Tibial nerve (tissue), 4 donors: ENCODE measurements at regions not wholly inside any gene's neighbourhood (a gene's known extent, or its start where the extent isn't known, plus 50 kb on each side); places are given as distances from the start of the nearest gene placed in this dataset.
"Not testable (repeated sequence)": the region's sequence is repeated elsewhere in the genome, so short reads cannot be mapped to it uniquely, and the experiment has no call there.

Source experiments
- DNase-seq, 2 donors: peaks; one replicate each; pipeline ENCODE4 v3.0.0-alpha.2; 2019; ENCODE audit warnings: low spot score in 2 of 2
- H3K27ac ChIP-seq, 4 donors: fragments of 200-600 bp; sonication (generic) in 3 of 4; one replicate each; pipeline ENCODE4 v1.5.1; 2017 to 2019; ENCODE audit warnings: mild to moderate bottlenecking in 1 of 4
- H3K27me3 ChIP-seq, 2 donors: fragments of 200-600 bp; sonication (generic) in 1 of 2; one replicate each; pipeline versions ENCODE4 v1.5.1 to v1.6.0; 2017 to 2019
- H3K36me3 ChIP-seq, 3 donors: fragments of 200-600 bp; sonication (generic); one replicate each; pipeline ENCODE4 v1.5.1; 2018 to 2019
- H3K4me1 ChIP-seq, 4 donors: fragments of 200-600 bp; sonication (generic) in 3 of 4; one replicate each; pipeline ENCODE4 v1.5.1; 2017 to 2019
- H3K4me3 ChIP-seq, 4 donors: fragments of 200-600 bp; sonication (generic) in 3 of 4; one replicate each; pipeline ENCODE4 v1.5.1; 2017 to 2019; ENCODE audit warnings: mild to moderate bottlenecking in 1 of 4, moderate library complexity in 1 of 4
- H3K9me3 ChIP-seq, 4 donors: fragments of 200-600 bp; sonication (generic) in 3 of 4; one replicate each; pipeline ENCODE4 v1.5.1; 2017 to 2019
- EP300 ChIP-seq, 2 donors: sonication (generic); formaldehyde crosslinking; IDR thresholded peaks; one replicate each; pipeline ENCODE4 v1.6.1; 2017; ENCODE audit warnings: antibody characterized with exemption in 2 of 2, mild to moderate bottlenecking in 1 of 2
- POLR2A ChIP-seq, 2 donors: fragments of 450-650 bp; IDR thresholded peaks; one replicate each; pipeline ENCODE4 v1.6.1; 2017; ENCODE audit warnings: antibody characterized with exemption in 2 of 2, mild to moderate bottlenecking in 2 of 2, moderate library complexity in 2 of 2
- WGBS, 2 donors: methylation state at CpG; one replicate each; pipeline ENCODE4 v1.1.5; 2018; 5-methylcytosine and 5-hydroxymethylcytosine counted together
- TF ChIP-seq, protein P1 (sequence below), 5 experiments: fragments of 200-600 bp in 3 of 5; fragments of 450-650 bp in 2 of 5; sonication (generic) in 3 of 5; IDR thresholded peaks; one replicate each; pipeline ENCODE4 v1.5.1; 2016 to 2019; ENCODE audit warnings: antibody characterized with exemption in 5 of 5, mild to moderate bottlenecking in 3 of 5, moderate library complexity in 2 of 5

- no peak overlapping the region for H3K27ac ChIP-seq
- H3K27me3 ChIP-seq: no peaks in the 10 kb centered on the region
- no peaks in the 10 kb centered on the region for H3K36me3 ChIP-seq
- peaks cover 0 to 5% (median 0%) of the 10 kb centered on the region in 4 donors for H3K4me1 ChIP-seq
- no peak for DNase-seq
- 84 to 93% methylated on average over 1 of the region's 1 CpG for WGBS, 2 donors
- no peak overlapping the region for H3K4me3 ChIP-seq
- H3K9me3 ChIP-seq: peaks cover 0 to 7% (median 2%) of the 10 kb centered on the region in 4 donors
- TF ChIP-seq, protein P1, sequence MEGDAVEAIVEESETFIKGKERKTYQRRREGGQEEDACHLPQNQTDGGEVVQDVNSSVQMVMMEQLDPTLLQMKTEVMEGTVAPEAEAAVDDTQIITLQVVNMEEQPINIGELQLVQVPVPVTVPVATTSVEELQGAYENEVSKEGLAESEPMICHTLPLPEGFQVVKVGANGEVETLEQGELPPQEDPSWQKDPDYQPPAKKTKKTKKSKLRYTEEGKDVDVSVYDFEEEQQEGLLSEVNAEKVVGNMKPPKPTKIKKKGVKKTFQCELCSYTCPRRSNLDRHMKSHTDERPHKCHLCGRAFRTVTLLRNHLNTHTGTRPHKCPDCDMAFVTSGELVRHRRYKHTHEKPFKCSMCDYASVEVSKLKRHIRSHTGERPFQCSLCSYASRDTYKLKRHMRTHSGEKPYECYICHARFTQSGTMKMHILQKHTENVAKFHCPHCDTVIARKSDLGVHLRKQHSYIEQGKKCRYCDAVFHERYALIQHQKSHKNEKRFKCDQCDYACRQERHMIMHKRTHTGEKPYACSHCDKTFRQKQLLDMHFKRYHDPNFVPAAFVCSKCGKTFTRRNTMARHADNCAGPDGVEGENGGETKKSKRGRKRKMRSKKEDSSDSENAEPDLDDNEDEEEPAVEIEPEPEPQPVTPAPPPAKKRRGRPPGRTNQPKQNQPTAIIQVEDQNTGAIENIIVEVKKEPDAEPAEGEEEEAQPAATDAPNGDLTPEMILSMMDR (IDR thresholded peaks at IDR 0.05): no peak
- TF ChIP-seq POLR2A (IDR thresholded peaks at IDR 0.05): no peak
- TF ChIP-seq EP300 (IDR thresholded peaks at IDR 0.05): no peak
Observed at GRCh38 chr5:10891193-10891592, 130.2 kb upstream of the DAP start.

GRCh38 chr5:10886497-10886896, 125.5 kb upstream of the DAP start:
- Histone ChIP-seq H3K27ac (no peak overlapping the region), H3K4me3 (no peak overlapping the region), H3K9me3 (peaks cover 0 to 7% (median 2%) of the 10 kb centered on the region in 4 donors), H3K4me1 (no peaks in the 10 kb centered on the region), H3K36me3 (no peaks in the 10 kb centered on the region), H3K27me3 (no peaks in the 10 kb centered on the region)
- WGBS, 2 donors: 88 to 89% methylated on average over 2 of the region's 2 CpGs
- TF ChIP-seq, protein P1 (IDR thresholded peaks at IDR 0.05): no peak
- TF ChIP-seq EP300 (IDR thresholded peaks at IDR 0.05) (no peak), POLR2A (IDR thresholded peaks at IDR 0.05) (no peak)
- no peak for DNase-seq

GRCh38 chr5:10885026-10885425, 124.0 kb upstream of the DAP start:
- Histone ChIP-seq H3K4me1 (no peaks in the 10 kb centered on the region), H3K27ac (no peak overlapping the region), H3K36me3 (no peaks in the 10 kb centered on the region), H3K4me3 (no peak overlapping the region), H3K27me3 (no peaks in the 10 kb centered on the region), H3K9me3 (no peaks in the 10 kb centered on the region)
- TF ChIP-seq, protein P1 (IDR thresholded peaks at IDR 0.05): no peak
- TF ChIP-seq POLR2A (IDR thresholded peaks at IDR 0.05): no peak
- TF ChIP-seq EP300 (IDR thresholded peaks at IDR 0.05): no peak
- DNase-seq: no peak
- WGBS, 2 donors: 69 to 77% methylated on average over 6 of the region's 6 CpGs

DNA sequence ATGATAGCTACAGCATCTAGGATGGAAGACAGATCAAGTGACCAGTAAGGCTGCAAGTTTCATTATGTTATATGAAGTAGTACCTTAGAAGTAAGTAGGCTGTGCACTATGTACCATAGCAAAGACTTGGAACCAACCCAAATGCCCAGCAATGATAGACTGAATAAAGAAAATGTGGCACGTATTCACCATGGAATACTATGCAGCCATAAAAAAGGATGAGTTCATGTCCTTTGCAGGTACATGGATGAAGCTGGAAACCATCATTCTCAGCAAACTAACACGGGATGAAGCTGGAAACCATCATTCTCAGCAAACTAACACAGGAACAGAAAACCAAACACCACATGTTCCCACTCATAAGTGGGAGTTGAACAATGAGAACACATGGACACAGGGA, 122.9 kb upstream of the DAP start:
- H3K27me3 ChIP-seq, H3K27ac ChIP-seq: not testable (repeated sequence)
- WGBS, 2 donors: 83 to 84% methylated on average over 2 of the region's 2 CpGs

GRCh38 chr5:10880934-10881333, 119.9 kb upstream of the DAP start:
- Histone ChIP-seq H3K4me3 (no peak overlapping the region), H3K27me3 (no peaks in the 10 kb centered on the region), H3K9me3 (no peaks in the 10 kb centered on the region), H3K27ac (no peak overlapping the region), H3K4me1 (no peaks in the 10 kb centered on the region), H3K36me3 (no peaks in the 10 kb centered on the region)
- TF ChIP-seq POLR2A (IDR thresholded peaks at IDR 0.05): no peak
- TF ChIP-seq, protein P1 (IDR thresholded peaks at IDR 0.05): no peak
- no peak for TF ChIP-seq EP300 (IDR thresholded peaks at IDR 0.05)
- DNase-seq: no peak
- WGBS, 2 donors: 66 to 70% methylated on average over 4 of the region's 4 CpGs

More for the DNA sequence above, 122.9 kb upstream of the DAP start:
- not testable (repeated sequence) for H3K9me3 ChIP-seq, DNase-seq, H3K4me3 ChIP-seq, H3K36me3 ChIP-seq, H3K4me1 ChIP-seq

GRCh38 chr5:10876996-10877395, 116.0 kb upstream of the DAP start:
- not testable (repeated sequence) for H3K27ac ChIP-seq, H3K4me3 ChIP-seq, H3K9me3 ChIP-seq, H3K36me3 ChIP-seq, H3K27me3 ChIP-seq, DNase-seq, H3K4me1 ChIP-seq
- WGBS, 2 donors: 80 to 91% methylated on average over 4 of the region's 4 CpGs
